GM20000 (cell line): ENCODE measurements at regions not wholly inside any gene's neighbourhood (a gene's known extent, or its start where the extent isn't known, plus 50 kb on each side); places are given as distances from the start of the nearest gene placed in this dataset.

ENCODE experiments used
- DNase-seq: peaks from one replicate; pipeline ENCODE4 v3.0.0; 2012; ENCODE audit warnings: low spot score
- CTCF ChIP-seq: IDR thresholded peaks from 2 replicates; pipeline ENCODE4 v1.5.1; 2012; ENCODE audit warnings: mild to moderate bottlenecking, control low read depth; ENCODE audit errors: extremely low read depth, missing control alignments

GRCh38 chr1:30325999-30326398 is 397.4 kb downstream of the MATN1 start:
- TF ChIP-seq CTCF = no peak
- no peak for DNase-seq

GRCh38 chr1:30325085-30325935 is 398.1 kb downstream of the MATN1 start:
- TF ChIP-seq CTCF = no peak
- no peak for DNase-seq

DNA sequence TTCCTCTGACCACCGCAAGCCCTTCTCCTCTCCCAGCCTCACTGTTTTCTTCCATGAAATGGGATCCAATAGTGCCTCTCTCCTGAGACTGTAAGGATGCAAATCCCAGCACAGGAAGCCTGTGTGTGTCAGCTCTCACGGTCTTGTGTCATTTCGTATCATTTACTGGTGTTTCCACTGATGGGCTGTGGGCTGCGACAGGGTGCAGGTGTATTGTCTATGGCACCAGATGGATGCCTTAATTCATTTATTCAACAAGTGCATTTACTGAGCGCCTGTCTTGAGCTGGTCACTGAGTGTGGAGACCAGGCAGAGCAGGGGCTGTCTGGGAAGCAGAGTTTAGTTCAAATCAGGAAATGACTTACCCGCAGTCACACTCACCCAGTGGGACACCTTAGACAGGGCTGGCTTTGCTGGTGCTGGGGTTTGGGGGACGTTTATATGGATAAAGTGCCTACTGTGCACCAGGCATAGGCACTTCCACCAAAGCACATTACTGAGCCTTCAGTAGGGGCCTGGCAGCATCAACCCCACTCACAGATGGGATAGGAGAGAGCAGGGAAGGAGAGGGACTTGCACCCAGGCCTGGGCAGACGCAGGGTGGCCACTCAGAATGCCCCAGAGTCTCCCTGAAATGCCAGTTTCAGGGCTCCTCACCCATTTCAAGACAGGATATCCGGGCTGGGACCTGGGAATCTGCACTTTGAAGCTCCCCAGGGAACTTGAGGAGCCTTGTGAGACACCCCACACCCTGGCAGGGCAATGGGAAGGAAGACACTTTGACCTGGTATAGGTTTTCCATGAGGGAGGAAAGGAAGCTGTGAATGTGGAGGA is 398.9 kb downstream of the MATN1 start:
- no peak for DNase-seq
- no peak for TF ChIP-seq CTCF

DNA sequence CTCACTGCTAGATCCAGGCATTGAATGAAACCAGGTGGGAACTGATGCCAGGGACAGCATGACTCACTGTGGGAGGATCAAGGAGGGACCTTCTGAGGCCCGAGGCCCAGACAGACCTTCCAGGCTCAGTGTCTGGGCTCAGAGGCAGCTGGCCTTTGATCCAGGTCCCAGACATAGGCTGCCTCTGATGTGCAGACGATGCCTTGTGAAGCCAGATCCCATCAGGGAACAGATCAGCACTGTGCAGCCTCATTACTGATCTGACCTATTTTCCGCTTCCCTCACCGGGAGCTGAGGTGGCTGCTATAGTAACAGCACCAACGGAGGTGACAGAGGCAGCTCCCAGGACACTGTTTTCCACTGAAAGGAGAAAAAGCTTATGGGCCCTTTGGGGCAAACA is 399.5 kb downstream of the MATN1 start:
- DNase-seq = no peak
- no peak for TF ChIP-seq CTCF

GRCh38 chr1:30323352-30323751 is 400.0 kb downstream of the MATN1 start:
- no peak for TF ChIP-seq CTCF
- no peak for DNase-seq

DNA sequence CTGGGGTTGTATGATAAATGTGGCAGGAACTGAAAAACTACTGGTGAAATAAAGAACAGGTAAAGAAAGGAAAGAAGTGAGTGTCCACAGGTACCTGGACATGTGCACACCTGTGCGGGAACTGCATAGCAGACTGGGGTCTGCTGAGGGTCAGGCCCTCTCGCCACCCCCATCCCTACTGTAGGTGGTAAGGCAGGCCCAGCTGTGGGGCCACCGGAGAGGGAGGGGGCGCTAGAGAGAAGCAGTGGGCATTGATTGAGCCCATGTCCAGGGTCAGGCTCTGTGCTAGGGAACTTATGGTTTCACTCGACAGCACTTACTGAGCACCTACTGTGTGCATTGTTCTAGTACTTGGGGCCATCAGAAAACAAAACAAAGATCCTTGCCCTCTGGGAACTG is 400.5 kb downstream of the MATN1 start:
- no peak for DNase-seq
- no peak for TF ChIP-seq CTCF
